Sigmoid colon (tissue), 6 donors: ENCODE measurements at regions not wholly inside any gene's neighbourhood (a gene's known extent, or its start where the extent isn't known, plus 50 kb on each side); places are given as distances from the start of the nearest gene placed in this dataset.

Experiments
- DNase-seq: peaks from one replicate; pipeline ENCODE4 v3.0.0-alpha.2; 2019
- H3K27ac ChIP-seq, 4 donors: fragments of 200-600 bp; sonication (generic); one replicate each; pipeline ENCODE4 v1.5.1; 2016 to 2019; ENCODE audit warnings: mild to moderate bottlenecking in 1 of 4
- H3K27me3 ChIP-seq, 3 donors: fragments of 200-600 bp; sonication (generic); one replicate each; pipeline ENCODE4 v1.5.1; 2019; ENCODE audit warnings: mild to moderate bottlenecking in 1 of 3
- H3K36me3 ChIP-seq, 4 donors: fragments of 200-600 bp; sonication (generic); one replicate each; pipeline ENCODE4 v1.5.1; 2016 to 2019
- H3K4me1 ChIP-seq, 4 donors: fragments of 200-600 bp; sonication (generic); one replicate each; pipeline ENCODE4 v1.5.1; 2017 to 2019
- H3K4me3 ChIP-seq, 4 donors: fragments of 200-600 bp; sonication (generic); one replicate each; pipeline ENCODE4 v1.5.1; 2017 to 2019; ENCODE audit warnings: mild to moderate bottlenecking in 2 of 4, moderate library complexity in 1 of 4
- H3K9me3 ChIP-seq, 4 donors: fragments of 200-600 bp in 3 of 4; sonication (generic) in 3 of 4; one replicate each; pipeline versions ENCODE4 v1.5.1 to v1.6.1; 2013 to 2019
- EP300 ChIP-seq, 4 donors: sonication (generic); formaldehyde crosslinking; IDR thresholded peaks; one replicate each; pipeline ENCODE4 v1.6.1; 2017; ENCODE audit warnings: antibody characterized with exemption in 4 of 4
- POLR2A ChIP-seq, 2 donors: fragments of 450-650 bp; IDR thresholded peaks; one replicate each; pipeline ENCODE4 v1.6.1; 2016; ENCODE audit warnings: antibody characterized with exemption in 2 of 2, mild to moderate bottlenecking in 2 of 2, moderate library complexity in 2 of 2
- POLR2AphosphoS5 ChIP-seq, 4 donors: sonication (generic); formaldehyde crosslinking; IDR thresholded peaks; one replicate each; pipeline ENCODE4 v1.6.1; 2017; ENCODE audit warnings: antibody characterized with exemption in 4 of 4
- WGBS, 2 donors: extraction: QIAGEN DNeasy Blood & Tissue Kit; methylation state at CpG; one replicate each; pipeline ENCODE4 v1.1.7; 2013; 5-methylcytosine and 5-hydroxymethylcytosine counted together
- intact Hi-C: fragments of 100-400 bp; cut with DNase I; formaldehyde crosslinking; loops from one replicate; pipeline ENCODE4 v1.15.1; 2023
- TF ChIP-seq, protein P1 (sequence below), 4 experiments: fragments of 450-650 bp in 3 of 4; fragments of 200-600 bp in 1 of 4; IDR thresholded peaks; one replicate each; pipeline ENCODE4 v1.5.1; 2016 to 2019; ENCODE audit warnings: antibody characterized with exemption in 4 of 4, mild to moderate bottlenecking in 3 of 4, moderate library complexity in 2 of 4
- donor health status: healthy with polysubstance abuse.
- donor health status: healthy.

DNA sequence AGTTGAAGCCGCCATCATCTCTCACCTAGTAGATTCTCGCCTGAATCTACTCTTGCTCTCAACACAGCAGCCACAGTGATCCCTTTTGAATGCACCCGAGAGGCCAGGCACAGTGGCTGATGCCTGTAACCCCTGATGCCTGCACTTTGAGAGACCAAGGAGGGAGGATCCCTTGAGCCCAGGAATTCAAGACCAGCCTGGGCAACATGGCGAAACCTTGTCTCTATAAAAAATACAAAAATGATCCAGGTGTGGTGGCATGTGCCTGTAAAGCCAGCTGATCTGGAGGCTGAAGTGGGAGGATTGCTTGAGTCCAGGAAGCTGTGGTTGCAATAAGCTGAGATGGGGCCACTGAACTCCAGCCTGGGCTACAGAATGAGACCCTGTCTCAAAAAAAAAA, 60.3 kb upstream of the EML4 start:
- intact Hi-C loops = no loop called here
- WGBS, 2 donors = 95 to 97% methylated on average over 4 of the region's 4 CpGs
- H3K27me3 ChIP-seq = no peaks in the 10 kb centered on the region
- H3K4me1 ChIP-seq = peaks cover 0 to 13% (median 11%) of the 10 kb centered on the region in 4 donors
- no peak overlapping the region for H3K4me3 ChIP-seq
- H3K36me3 ChIP-seq = no peaks in the 10 kb centered on the region
- no peaks in the 10 kb centered on the region for H3K9me3 ChIP-seq
- DNase-seq = no peak
- TF ChIP-seq EP300 (IDR thresholded peaks at IDR 0.05) (no peak), POLR2A (IDR thresholded peaks at IDR 0.05) (no peak), POLR2AphosphoS5 (IDR thresholded peaks at IDR 0.05) (no peak)
- TF ChIP-seq, protein P1, sequence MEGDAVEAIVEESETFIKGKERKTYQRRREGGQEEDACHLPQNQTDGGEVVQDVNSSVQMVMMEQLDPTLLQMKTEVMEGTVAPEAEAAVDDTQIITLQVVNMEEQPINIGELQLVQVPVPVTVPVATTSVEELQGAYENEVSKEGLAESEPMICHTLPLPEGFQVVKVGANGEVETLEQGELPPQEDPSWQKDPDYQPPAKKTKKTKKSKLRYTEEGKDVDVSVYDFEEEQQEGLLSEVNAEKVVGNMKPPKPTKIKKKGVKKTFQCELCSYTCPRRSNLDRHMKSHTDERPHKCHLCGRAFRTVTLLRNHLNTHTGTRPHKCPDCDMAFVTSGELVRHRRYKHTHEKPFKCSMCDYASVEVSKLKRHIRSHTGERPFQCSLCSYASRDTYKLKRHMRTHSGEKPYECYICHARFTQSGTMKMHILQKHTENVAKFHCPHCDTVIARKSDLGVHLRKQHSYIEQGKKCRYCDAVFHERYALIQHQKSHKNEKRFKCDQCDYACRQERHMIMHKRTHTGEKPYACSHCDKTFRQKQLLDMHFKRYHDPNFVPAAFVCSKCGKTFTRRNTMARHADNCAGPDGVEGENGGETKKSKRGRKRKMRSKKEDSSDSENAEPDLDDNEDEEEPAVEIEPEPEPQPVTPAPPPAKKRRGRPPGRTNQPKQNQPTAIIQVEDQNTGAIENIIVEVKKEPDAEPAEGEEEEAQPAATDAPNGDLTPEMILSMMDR (IDR thresholded peaks at IDR 0.05) = no peak
- no peak overlapping the region for H3K27ac ChIP-seq

GRCh38 chr2:42109959-42110640, 59.1 kb upstream of the EML4 start:
- intact Hi-C loops = no loop called here
- no peaks in the 10 kb centered on the region for H3K36me3 ChIP-seq
- peaks cover 0 to 13% (median 11%) of the 10 kb centered on the region in 4 donors for H3K4me1 ChIP-seq
- no peaks in the 10 kb centered on the region for H3K27me3 ChIP-seq
- no peak for DNase-seq
- peak overlapping the region in 1 of 4 donors; percentile 35 for H3K27ac ChIP-seq
- H3K9me3 ChIP-seq = no peaks in the 10 kb centered on the region
- no peak overlapping the region for H3K4me3 ChIP-seq
- 87 to 94% methylated on average over 7 of the region's 7 CpGs for WGBS, 2 donors
- TF ChIP-seq, protein P1 (IDR thresholded peaks at IDR 0.05) = no peak
- no peak for TF ChIP-seq POLR2AphosphoS5 (IDR thresholded peaks at IDR 0.05)
- TF ChIP-seq POLR2A (IDR thresholded peaks at IDR 0.05) = no peak
- TF ChIP-seq EP300 (IDR thresholded peaks at IDR 0.05) = no peak

- H3K27me3 ChIP-seq = no peaks in the 10 kb centered on the region
- TF ChIP-seq POLR2A (IDR thresholded peaks at IDR 0.05) = no peak
- TF ChIP-seq, protein P1 (IDR thresholded peaks at IDR 0.05) = no peak
- TF ChIP-seq EP300 (IDR thresholded peaks at IDR 0.05) = no peak
- TF ChIP-seq POLR2AphosphoS5 (IDR thresholded peaks at IDR 0.05) = no peak
- no peak overlapping the region for H3K4me3 ChIP-seq
- 79 to 83% methylated on average over 12 of the region's 12 CpGs for WGBS, 2 donors
- intact Hi-C loops = no loop called here
- peaks cover 0 to 13% (median 11%) of the 10 kb centered on the region in 4 donors for H3K4me1 ChIP-seq
- H3K36me3 ChIP-seq = no peaks in the 10 kb centered on the region
- H3K27ac ChIP-seq = peak overlapping the region in 1 of 4 donors; percentile 35
- H3K9me3 ChIP-seq = no peaks in the 10 kb centered on the region
- peak; percentile 75 for DNase-seq
Measured at GRCh38 chr2:42110641-42111322, 58.4 kb upstream of the EML4 start.

DNA sequence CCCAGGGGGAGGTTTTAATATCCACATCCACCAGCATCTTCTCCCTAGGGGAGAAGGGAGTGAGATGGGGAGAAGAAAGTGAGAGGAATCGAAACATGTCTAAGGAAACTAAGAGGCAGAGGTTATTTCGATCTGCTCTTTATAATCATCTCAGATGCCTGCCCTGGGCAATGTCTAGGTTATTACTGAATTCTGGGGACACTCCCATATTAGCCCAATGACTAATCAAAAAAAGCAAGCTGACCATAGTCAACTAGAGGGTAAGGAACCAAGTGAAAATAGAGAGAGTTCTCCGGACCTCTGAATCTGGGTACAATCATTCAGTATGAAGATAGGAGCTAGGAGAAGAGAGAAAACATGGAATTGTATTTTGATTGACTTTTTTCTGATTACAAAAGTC, 56.7 kb upstream of the EML4 start:
- no peaks in the 10 kb centered on the region for H3K9me3 ChIP-seq
- TF ChIP-seq, protein P1 (IDR thresholded peaks at IDR 0.05) = no peak
- TF ChIP-seq POLR2AphosphoS5 (IDR thresholded peaks at IDR 0.05) = no peak
- no peak for TF ChIP-seq POLR2A (IDR thresholded peaks at IDR 0.05)
- TF ChIP-seq EP300 (IDR thresholded peaks at IDR 0.05) = no peak
- no peaks in the 10 kb centered on the region for H3K36me3 ChIP-seq
- H3K4me1 ChIP-seq = peaks cover 0 to 24% (median 20%) of the 10 kb centered on the region in 4 donors
- intact Hi-C loops = no loop called here
- WGBS, 2 donors = 90 to 94% methylated on average over 3 of the region's 3 CpGs
- no peak for DNase-seq
- H3K4me3 ChIP-seq = no peak overlapping the region
- H3K27ac ChIP-seq = no peak overlapping the region
- H3K27me3 ChIP-seq = no peaks in the 10 kb centered on the region
